GM10248 (cell line): ENCODE measurements at regions not wholly inside any gene's neighbourhood (a gene's known extent, or its start where the extent isn't known, plus 50 kb on each side); places are given as distances from the start of the nearest gene placed in this dataset.

Source experiments
- CTCF ChIA-PET: fragments of 300-600 bp; sonication (Branson Sonifier 250); formaldehyde crosslinking; extraction: SDS; loops from one replicate; lab custom pipeline; 2021; ENCODE audit warnings: antibody characterized with exemption; lab: Yijun Ruan, JAX
- POLR2A ChIA-PET: fragments of 350-650 bp; sonication (Branson Sonifier 250); formaldehyde crosslinking; extraction: SDS; loops from one replicate; lab custom pipeline; 2020; ENCODE audit warnings: antibody characterized with exemption; lab: Yijun Ruan, JAX
- DNase-seq: peaks from one replicate; pipeline ENCODE4 v3.0.0; 2012; ENCODE audit errors: extremely low spot score
- TF ChIP-seq, protein P1 (sequence below): IDR thresholded peaks from 2 replicates; pipeline ENCODE4 v1.5.1; 2012; ENCODE audit warnings: mild to moderate bottlenecking, low read depth; ENCODE audit errors: extremely low read depth, missing control alignments, control extremely low read depth

DNA sequence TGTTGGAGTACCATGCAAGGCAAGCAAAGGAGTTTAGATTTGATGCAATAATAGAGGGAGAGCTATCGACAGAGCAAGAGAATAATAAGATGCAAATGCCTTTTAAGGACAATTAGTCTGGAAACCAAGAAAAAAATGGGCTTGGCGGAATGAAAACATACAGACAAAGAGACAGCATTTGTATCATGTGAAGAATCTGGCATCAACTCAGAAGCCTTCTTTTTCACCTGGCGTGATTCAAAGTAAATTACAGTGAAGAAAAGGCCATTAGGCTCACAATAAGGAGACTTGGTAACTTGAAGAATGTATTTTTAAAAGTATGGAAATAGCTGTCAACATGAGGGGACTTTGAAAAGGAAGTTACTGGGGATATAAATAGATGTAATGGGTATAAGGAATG is 521.2 kb upstream of the GOLIM4 start:
- CTCF ChIA-PET, result interaction anchor here (1.8 kb wide), 1 partner anchor 9 kb away, joined by 4 read pairs; no protein-coding TSS in a partner anchor
- no peak for DNase-seq
- POLR2A ChIA-PET, result no interaction called here
- TF ChIP-seq, protein P1, sequence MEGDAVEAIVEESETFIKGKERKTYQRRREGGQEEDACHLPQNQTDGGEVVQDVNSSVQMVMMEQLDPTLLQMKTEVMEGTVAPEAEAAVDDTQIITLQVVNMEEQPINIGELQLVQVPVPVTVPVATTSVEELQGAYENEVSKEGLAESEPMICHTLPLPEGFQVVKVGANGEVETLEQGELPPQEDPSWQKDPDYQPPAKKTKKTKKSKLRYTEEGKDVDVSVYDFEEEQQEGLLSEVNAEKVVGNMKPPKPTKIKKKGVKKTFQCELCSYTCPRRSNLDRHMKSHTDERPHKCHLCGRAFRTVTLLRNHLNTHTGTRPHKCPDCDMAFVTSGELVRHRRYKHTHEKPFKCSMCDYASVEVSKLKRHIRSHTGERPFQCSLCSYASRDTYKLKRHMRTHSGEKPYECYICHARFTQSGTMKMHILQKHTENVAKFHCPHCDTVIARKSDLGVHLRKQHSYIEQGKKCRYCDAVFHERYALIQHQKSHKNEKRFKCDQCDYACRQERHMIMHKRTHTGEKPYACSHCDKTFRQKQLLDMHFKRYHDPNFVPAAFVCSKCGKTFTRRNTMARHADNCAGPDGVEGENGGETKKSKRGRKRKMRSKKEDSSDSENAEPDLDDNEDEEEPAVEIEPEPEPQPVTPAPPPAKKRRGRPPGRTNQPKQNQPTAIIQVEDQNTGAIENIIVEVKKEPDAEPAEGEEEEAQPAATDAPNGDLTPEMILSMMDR, result no peak

DNA sequence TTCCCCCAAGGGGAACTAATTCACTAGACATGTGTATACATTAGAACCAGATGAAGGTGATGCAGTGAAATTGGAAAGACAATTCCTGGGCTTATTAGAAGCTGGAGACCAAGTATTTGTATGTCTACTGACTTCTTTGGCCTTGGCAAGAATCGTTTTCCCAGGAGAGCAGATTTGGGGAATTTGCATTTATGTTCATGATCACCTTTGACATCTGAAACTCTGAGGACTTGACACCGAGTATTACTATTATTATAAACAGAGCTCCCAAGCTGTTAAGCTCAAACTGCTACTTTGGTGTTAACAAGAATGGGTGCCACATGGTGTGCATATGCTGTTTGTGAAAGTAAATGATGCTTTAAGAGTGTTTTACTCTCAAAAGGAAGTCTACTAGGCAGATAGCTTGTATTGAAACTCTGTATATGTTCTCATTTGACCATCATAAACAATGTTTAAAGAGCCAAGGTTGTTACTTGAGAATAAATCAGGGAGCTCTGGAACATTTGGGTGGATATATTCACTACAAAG is 519.8 kb upstream of the GOLIM4 start:
- POLR2A ChIA-PET, result no interaction called here
- CTCF ChIA-PET, result interaction anchor here (0.8 to 1.8 kb wide), 4 partner anchors 10 to 104 kb away, joined by 3 to 12 read pairs (median 4); no protein-coding TSS in a partner anchor
- DNase-seq, result no peak
- TF ChIP-seq, protein P1, result no peak

DNA sequence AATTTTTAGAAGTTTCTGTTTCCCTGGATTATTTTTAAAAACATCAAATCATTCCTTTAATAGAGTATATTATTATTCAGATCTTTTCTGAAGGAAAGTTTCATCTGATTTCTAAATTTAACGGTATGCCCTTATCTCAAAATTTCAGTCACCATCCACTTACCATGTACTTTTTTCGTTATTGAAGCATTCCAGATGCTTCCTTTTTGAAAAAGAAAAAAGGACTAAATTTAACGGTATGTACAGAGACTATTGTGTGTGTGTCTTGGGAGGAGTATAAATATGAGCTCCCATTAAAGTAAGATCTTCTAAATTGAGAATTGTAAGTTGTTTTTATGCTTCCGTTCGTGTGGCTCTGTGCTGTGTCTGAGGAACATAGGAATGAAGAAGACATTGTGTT is 517.4 kb upstream of the GOLIM4 start:
- TF ChIP-seq, protein P1, result no peak
- no peak for DNase-seq
- ChIA-PET POLR2A (no interaction called here), CTCF (interaction anchor here (0.9 to 1.3 kb wide), 3 partner anchors 8 to 402 kb away, joined by 3 to 8 read pairs (median 3); no protein-coding TSS in a partner anchor)

DNA sequence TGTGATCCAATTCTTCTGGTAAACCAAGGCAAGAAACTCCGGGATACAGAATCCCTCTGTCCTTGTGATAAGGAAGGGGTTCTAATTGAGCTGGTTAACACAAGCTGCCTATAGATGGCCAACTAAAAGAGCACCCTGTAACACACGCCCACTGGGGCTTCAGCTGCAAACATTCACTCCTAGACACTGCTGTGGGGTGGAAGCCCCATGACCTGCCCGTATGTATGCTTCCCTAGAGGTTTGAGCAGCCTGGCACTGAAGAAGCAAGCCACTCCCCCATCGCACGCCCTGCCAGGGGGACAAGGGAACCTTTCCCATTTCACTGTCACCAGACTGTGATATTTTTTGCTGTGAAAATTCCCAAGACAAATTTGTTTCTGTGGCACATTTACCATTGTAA is 516.9 kb upstream of the GOLIM4 start:
- ChIA-PET CTCF (interaction anchor here (0.9 to 1.3 kb wide), 3 partner anchors 9 to 401 kb away, joined by 3 to 8 read pairs (median 3); no protein-coding TSS in a partner anchor), POLR2A (no interaction called here)
- DNase-seq, result no peak
- TF ChIP-seq, protein P1, result no peak

DNA sequence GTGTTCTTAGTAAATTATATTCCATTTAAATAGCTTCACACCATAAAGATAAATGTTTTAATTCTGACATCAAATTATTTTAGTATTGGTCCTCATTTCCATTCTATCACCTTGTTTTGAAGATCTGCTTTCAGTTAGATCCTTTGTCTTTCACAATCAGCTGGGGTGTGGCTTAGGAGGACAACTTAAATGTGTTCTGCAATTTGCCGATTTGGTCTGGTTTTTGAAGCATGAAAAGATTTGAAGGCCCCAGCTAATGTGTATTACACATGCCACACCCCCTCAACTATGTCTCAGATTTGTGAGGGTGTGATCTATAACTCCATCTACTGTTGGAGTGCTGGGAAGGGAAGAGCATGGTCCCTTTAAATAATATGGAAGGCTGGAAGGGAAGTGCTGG is 516.1 kb upstream of the GOLIM4 start:
- TF ChIP-seq, protein P1, result no peak
- ChIA-PET POLR2A (no interaction called here), CTCF (interaction anchor here (0.7 to 1.2 kb wide), 2 partner anchors 9 to 38 kb away, joined by 3 read pairs; no protein-coding TSS in a partner anchor)
- no peak for DNase-seq

DNA sequence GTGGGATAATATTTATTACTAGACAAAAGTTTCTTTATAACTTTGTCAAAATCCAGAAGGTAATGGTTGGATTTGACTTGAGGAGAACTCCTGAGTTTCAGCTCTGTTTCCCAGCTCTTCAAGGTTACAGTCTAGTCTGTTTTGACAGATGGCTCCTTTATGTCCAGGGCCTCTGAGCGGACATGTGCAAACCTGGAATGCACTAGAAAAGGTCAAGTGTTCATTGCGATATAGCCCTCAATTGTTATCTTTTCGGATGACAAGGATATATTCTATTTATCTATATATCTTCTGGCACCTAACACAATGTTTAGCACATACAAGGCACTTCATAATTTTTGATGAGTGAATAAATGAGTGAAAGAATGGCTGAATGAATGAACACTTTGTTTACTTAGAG is 513.2 kb upstream of the GOLIM4 start:
- TF ChIP-seq, protein P1, result no peak
- ChIA-PET CTCF (interaction anchor here (1.9 kb wide), 1 partner anchor 12 kb away, joined by 12 read pairs; no protein-coding TSS in a partner anchor), POLR2A (no interaction called here)
- DNase-seq, result no peak

DNA sequence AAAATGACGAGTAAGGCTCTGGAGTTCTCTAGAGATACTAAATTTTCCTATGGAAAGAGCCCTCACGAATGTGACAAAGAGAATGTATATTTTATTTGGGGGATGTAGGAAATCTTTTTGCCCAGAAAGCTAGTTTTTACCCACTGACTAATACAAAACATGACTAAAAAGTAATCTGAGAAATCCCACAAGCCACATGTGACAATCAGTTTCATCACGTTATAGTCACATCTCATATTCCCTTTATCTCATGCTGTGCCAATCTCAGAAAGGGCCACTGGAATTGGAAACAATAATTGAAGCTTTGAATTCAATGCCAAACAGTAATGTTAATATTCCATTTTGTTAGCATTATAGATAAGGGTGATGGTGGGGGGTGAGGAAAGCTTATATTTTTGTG is 509.0 kb upstream of the GOLIM4 start:
- TF ChIP-seq, protein P1, result no peak
- DNase-seq, result no peak
- ChIA-PET CTCF (interaction anchor here (1.0 to 1.8 kb wide), 3 partner anchors 10 to 20 kb away, joined by 3 to 10 read pairs (median 6); no protein-coding TSS in a partner anchor), POLR2A (no interaction called here)
